HG03025 (cell line): ENCODE measurements at regions not wholly inside any gene's neighbourhood (a gene's known extent, or its start where the extent isn't known, plus 50 kb on each side); places are given as distances from the start of the nearest gene placed in this dataset.
"Not testable (repeated sequence)": the region's sequence is repeated elsewhere in the genome, so short reads cannot be mapped to it uniquely, and the experiment has no call there.

Experiments
- ATAC-seq: cut with Tn5 transposase; IDR thresholded peaks from one replicate; pipeline ENCODE4 v1.9.1; 2021; ENCODE audit warnings: mild to moderate bottlenecking, moderate library complexity; ENCODE audit not compliant: unreplicated experiment, low FRiP score

DNA sequence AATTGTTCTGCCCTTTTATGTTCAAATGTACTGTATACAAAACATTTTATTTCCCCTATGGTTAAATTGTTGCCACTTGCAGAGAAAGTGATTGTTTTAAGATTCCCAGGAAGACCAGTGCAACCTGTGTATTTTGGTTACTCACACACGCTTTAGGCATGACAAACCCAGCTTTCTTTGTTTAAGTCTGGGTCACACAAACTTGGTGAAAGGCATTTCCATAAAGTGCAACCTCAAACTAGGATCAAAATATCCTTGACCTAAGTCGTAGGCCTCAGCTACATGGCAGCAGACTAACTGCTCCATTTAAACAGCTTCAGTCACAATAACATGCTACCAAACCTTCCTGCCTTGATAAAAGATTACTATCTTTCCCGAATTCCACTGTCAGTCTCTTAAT is 639.0 kb upstream of the PRR20A start:
- ATAC-seq: no peak

GRCh38 chr13:56510836-56511235 is 629.9 kb upstream of the PRR20A start:
- ATAC-seq: no peak

GRCh38 chr13:56512336-56512735 is 628.4 kb upstream of the PRR20A start:
- not testable (repeated sequence) for ATAC-seq

DNA sequence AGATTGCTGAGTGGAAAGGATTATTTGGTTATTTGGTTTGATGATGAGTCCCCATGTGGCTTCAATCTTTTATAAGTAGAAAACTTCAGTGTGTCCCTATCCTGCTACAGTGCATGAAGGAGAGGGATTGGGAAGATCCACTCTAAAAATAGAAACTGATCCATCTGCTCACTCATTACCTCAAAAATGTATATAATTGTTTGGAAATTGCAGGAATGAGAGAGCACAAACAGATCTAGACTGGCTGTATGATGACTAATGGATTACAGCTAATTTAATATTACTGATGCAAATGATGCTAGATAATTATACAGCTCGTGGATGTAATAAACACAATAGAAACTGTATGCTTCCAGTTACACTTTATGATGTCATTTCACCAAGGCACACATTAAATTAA is 625.3 kb upstream of the PRR20A start:
- ATAC-seq: no peak

GRCh38 chr13:56528040-56528790 is 612.5 kb upstream of the PRR20A start:
- no peak for ATAC-seq

DNA sequence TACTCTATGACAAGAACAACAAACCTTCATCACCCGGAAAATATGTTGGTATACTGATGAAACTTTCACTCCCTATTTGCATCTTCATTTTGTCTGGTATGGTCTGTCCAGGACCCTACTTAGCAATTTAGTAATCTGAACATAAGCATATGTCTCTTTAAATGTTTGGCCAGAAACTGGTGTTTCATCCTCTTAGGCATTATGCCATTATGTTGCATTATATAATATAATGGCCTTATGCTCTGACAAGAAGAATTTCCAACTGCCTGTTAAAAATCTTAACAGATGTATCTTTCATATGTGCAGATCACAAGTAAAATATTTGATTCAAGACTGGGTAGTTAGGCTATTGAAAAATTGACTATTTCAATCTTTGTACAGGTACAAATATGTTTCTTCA is 610.6 kb upstream of the PRR20A start:
- no peak for ATAC-seq

DNA sequence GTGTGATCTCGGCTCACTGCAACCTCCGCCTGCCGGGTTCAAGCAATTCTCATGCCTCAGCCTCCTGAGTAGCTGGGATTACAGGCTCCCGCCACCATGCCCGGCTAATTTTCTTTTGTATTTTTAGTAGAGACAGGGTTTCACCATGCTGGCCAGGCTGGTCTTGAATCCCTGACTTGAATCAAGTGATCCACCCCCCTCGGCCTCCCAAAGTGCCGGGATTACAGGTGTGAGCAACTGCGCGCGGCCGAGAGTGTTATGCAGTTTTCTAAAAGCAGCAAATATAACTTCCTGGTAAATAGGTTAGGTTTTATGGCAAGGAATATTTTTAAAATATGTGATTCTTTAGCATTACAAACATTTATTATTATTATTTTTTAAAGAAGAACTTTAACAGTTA is 592.8 kb upstream of the PRR20A start:
- ATAC-seq: not testable (repeated sequence)

GRCh38 chr13:56558698-56559320 is 581.9 kb upstream of the PRR20A start:
- no peak for ATAC-seq

GRCh38 chr13:56561327-56561726 is 579.4 kb upstream of the PRR20A start:
- no peak for ATAC-seq

GRCh38 chr13:56563663-56564062 is 577.1 kb upstream of the PRR20A start:
- no peak for ATAC-seq

GRCh38 chr13:56586976-56587375 is 553.7 kb upstream of the PRR20A start:
- no peak for ATAC-seq

- ATAC-seq: no peak
Observed at GRCh38 chr13:56615572-56615971, 525.1 kb upstream of the PRR20A start.

- ATAC-seq: no peak
Observed at GRCh38 chr13:56622840-56623239, 517.9 kb upstream of the PRR20A start.

DNA sequence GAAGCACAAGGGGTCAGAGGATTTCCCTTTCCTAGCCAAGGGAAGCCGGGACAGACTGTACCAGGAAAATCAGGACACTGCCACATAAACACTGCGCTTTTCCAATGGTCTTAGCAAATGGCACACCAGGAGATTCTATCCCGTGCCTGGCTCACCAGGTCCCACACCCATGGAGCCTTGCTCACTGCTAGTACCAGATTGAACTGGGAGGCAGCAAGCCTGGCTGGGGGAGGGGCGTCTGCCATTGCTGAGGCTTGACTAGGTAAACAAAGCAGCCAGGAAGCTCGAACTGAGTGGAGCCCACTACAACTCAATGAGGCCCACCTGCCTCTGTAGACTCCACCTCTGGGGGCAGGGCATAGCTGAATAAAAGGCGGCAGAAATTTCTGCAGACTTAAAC is 511.8 kb upstream of the PRR20A start:
- not testable (repeated sequence) for ATAC-seq

DNA sequence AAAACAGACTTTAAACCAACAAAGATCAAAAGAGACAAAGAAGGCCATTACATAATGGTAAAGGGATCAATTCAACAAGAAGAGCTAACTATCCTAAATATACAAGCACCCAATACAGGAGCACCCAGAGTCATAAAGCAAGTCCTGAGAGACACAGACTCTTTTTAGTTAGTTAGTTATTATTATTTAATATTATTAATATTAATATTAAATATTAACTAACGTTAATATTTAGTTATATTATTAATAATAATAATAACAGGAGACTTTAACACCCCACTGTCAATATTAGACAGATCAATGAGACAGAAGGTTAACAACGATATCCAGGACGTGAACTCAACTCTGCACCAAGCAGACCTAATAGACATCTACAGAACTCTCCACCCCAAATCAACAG is 509.7 kb upstream of the PRR20A start:
- ATAC-seq: not testable (repeated sequence)

DNA sequence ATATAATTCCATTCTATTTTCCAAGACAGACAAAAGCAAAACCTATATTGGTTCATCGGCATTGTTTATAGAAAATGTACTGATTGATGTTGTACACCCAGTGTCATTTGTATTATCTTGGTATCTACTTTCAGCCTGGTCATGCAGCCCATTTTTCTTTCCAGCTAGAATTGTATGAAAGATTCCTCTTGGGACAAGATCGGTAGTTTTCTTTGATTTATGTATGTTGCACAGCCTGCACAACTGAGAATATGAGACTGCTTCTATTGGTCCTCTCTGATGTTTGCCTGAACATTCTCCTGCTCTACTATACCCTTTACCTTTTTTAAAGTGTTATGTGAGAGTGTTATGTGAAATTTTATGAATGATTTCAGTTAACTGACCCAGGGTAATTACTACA is 487.7 kb upstream of the PRR20A start:
- ATAC-seq: no peak

GRCh38 chr13:56659041-56659471 is 481.7 kb upstream of the PRR20A start:
- ATAC-seq: no peak

DNA sequence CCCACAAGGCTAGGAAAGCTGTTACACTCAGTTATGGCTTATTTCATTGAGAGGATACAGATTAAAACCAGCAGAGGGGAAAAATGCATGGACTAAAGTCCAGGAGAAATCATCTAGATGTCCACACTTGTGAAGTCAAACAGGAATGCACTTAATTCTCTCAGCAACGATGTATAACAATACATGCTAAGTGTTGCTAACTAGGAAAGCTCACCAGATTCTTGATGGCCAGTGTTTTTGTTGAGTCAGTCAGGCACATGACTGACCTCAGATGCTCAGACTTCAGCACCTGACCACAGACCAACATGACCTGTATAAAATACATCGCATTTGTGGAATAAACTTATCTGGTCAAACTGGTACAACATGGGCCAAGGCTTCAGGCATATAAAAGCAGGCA is 470.2 kb upstream of the PRR20A start:
- no peak for ATAC-seq

DNA sequence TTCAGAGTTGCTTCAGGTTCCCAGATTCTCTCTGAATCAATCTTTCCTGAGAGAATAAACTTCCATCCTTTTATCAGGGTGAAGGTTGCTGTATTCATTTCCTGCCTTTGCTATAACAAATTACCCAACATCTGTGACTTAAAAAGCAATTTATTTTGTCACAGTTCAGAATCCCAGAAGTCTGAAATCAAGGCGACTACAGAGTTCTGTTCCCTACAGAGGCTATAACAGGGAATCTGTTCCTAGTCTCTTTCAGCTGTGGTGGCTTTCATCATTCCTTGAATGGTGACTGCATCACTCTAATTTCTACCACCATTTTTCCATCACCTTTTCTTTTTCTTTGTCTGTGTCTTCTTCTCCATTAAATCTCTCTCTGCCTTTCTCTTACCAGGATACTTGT is 459.3 kb upstream of the PRR20A start:
- ATAC-seq: no peak

- ATAC-seq: no peak
Observed at GRCh38 chr13:56687131-56687530, 453.6 kb upstream of the PRR20A start.

GRCh38 chr13:56697011-56697410 is 443.7 kb upstream of the PRR20A start:
- no peak for ATAC-seq

DNA sequence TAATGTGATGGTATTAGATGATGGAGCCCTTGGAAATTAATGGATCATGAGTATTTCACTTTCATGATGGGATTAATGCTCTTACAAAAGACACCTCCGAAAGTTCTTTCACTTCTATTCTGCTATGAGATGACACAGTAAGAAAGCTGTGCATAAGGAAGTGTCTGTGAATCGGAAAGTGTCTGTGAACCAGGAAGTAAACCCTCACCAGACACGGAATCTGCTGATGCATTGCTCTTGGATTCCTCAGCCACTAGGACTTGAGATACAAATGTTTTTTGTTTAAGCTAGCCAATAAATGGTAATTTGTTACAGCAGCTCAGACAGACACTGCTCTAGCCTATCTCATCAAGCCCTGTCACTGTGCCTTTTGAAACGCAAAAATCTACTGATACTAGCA is 440.4 kb upstream of the PRR20A start:
- ATAC-seq: no peak
